Loucy (cell line): ENCODE measurements at regions not wholly inside any gene's neighbourhood (a gene's known extent, or its start where the extent isn't known, plus 50 kb on each side); places are given as distances from the start of the nearest gene placed in this dataset.

Source experiments
- H2AFZ ChIP-seq: fragments of 200-600 bp; sonication (generic); 2 replicates; pipeline ENCODE4 v1.6.0; 2016; ENCODE audit warnings: antibody characterized with exemption, mild to moderate bottlenecking, low read length, moderate library complexity
- H3F3A ChIP-seq: fragments of 200-600 bp; 2 replicates; pipeline ENCODE4 v1.6.0; 2016; ENCODE audit warnings: antibody characterized with exemption, low read depth, mild to moderate bottlenecking
- H3K27me3 ChIP-seq: fragments of 200-600 bp; sonication (generic); 2 replicates; pipeline ENCODE4 v1.6.1; 2014; ENCODE audit warnings: low read length, mild to moderate bottlenecking; ENCODE audit not compliant: insufficient read depth, poor library complexity, severe bottlenecking
- H3K36me3 ChIP-seq: fragments of 200-600 bp; sonication (generic); 2 replicates; pipeline ENCODE4 v1.6.1; 2016; ENCODE audit warnings: low read length; ENCODE audit not compliant: insufficient read depth
- H3K4me1 ChIP-seq: fragments of 200-600 bp; sonication (generic); 2 replicates; pipeline ENCODE4 v1.5.1; 2014; ENCODE audit warnings: low read length, mild to moderate bottlenecking; ENCODE audit not compliant: insufficient read depth, poor library complexity, severe bottlenecking
- H3K4me2 ChIP-seq: fragments of 200-600 bp; sonication (generic); 2 replicates; pipeline ENCODE4 v1.6.0; 2014; ENCODE audit warnings: antibody characterized with exemption, low read length, low read depth, mild to moderate bottlenecking; ENCODE audit not compliant: poor library complexity, severe bottlenecking
- H3K4me3 ChIP-seq: fragments of 200-600 bp; sonication (generic); 2 replicates; pipeline ENCODE4 v1.5.1; 2014; ENCODE audit warnings: low read length, mild to moderate bottlenecking, mixed read lengths; ENCODE audit not compliant: poor library complexity, severe bottlenecking
- H3K79me2 ChIP-seq: fragments of 200-600 bp; sonication (generic); 2 replicates; pipeline ENCODE4 v1.6.1; 2014; ENCODE audit warnings: low read length; ENCODE audit not compliant: insufficient read depth
- H3K9ac ChIP-seq: fragments of 200-600 bp; sonication (generic); 2 replicates; pipeline ENCODE4 v1.6.0; 2014; ENCODE audit warnings: mild to moderate bottlenecking, low read depth, low read length, moderate library complexity; ENCODE audit not compliant: poor library complexity, severe bottlenecking
- H3K9me2 ChIP-seq: fragments of 200-600 bp; sonication (generic); replicated peaks from 2 replicates; pipeline ENCODE4 v1.6.1; 2016; ENCODE audit warnings: low read depth, low read length, mixed read lengths
- H3K9me3 ChIP-seq: fragments of 200-600 bp; sonication (generic); 2 replicates; pipeline ENCODE4 v1.6.1; 2014; ENCODE audit warnings: mild to moderate bottlenecking, antibody characterized with exemption, low read length, low read depth; ENCODE audit not compliant: insufficient read depth
- H4K20me1 ChIP-seq: fragments of 200-600 bp; sonication (generic); 2 replicates; pipeline ENCODE4 v1.6.0; 2014; ENCODE audit warnings: antibody characterized with exemption, low read length, mild to moderate bottlenecking; ENCODE audit not compliant: insufficient read depth, poor library complexity, severe bottlenecking
- CTCF ChIP-seq: fragments of 200-600 bp; sonication (generic); conservative IDR thresholded peaks from 2 replicates; pipeline ENCODE4 v1.5.1; 2014; ENCODE audit warnings: mild to moderate bottlenecking, antibody characterized with exemption, low read length
- EZH2phosphoT487 ChIP-seq: fragments of 200-600 bp; IDR thresholded peaks from 2 replicates; pipeline ENCODE4 v1.6.1; 2018; ENCODE audit warnings: antibody characterized with exemption, mild to moderate bottlenecking, moderate library complexity, borderline replicate concordance

GRCh38 chr5:3893527-3893926 lies 297.9 kb downstream of the IRX1 start:
- Histone ChIP-seq H3K4me2 (no peak overlapping the region), H3F3A (no peaks in the 10 kb centered on the region), H3K27me3 (no peaks in the 10 kb centered on the region), H3K36me3 (no peaks in the 10 kb centered on the region), H3K4me3 (no peak overlapping the region), H3K9me2 (no peaks in the 10 kb centered on the region), H3K79me2 (no peaks in the 10 kb centered on the region), H3K9me3 (no peaks in the 10 kb centered on the region; the same call in 1 of the 2 replicates), H2AFZ (no peak overlapping the region), H4K20me1 (no peaks in the 10 kb centered on the region), H3K9ac (no peak overlapping the region), H3K4me1 (peaks cover 34% of the 10 kb centered on the region)
- no peak for TF ChIP-seq CTCF
- no peak for TF ChIP-seq EZH2phosphoT487

GRCh38 chr5:3893975-3894374 lies 298.3 kb downstream of the IRX1 start:
- Histone ChIP-seq H3K9me3 (no peaks in the 10 kb centered on the region; the same call in 1 of the 2 replicates), H2AFZ (no peak overlapping the region), H3K4me3 (no peak overlapping the region), H3K9ac (no peak overlapping the region), H3K9me2 (no peaks in the 10 kb centered on the region), H3K79me2 (no peaks in the 10 kb centered on the region), H3F3A (no peaks in the 10 kb centered on the region), H3K36me3 (no peaks in the 10 kb centered on the region), H4K20me1 (no peaks in the 10 kb centered on the region), H3K27me3 (no peaks in the 10 kb centered on the region), H3K4me1 (peaks cover 30% of the 10 kb centered on the region), H3K4me2 (no peak overlapping the region)
- TF ChIP-seq CTCF (no peak), EZH2phosphoT487 (no peak)

GRCh38 chr5:3896098-3896497 lies 300.5 kb downstream of the IRX1 start:
- Histone ChIP-seq H3K27me3 (no peaks in the 10 kb centered on the region), H2AFZ (no peak overlapping the region), H3K9me3 (no peaks in the 10 kb centered on the region; the same call in 1 of the 2 replicates), H3K36me3 (no peaks in the 10 kb centered on the region), H3K4me1 (peaks cover 8% of the 10 kb centered on the region), H3K9me2 (no peaks in the 10 kb centered on the region), H4K20me1 (no peaks in the 10 kb centered on the region), H3K4me3 (no peak overlapping the region), H3F3A (no peaks in the 10 kb centered on the region), H3K9ac (no peak overlapping the region), H3K79me2 (no peaks in the 10 kb centered on the region), H3K4me2 (no peak overlapping the region)
- no peak for TF ChIP-seq EZH2phosphoT487

- no peaks in the 10 kb centered on the region for H3K4me1 ChIP-seq
- H3K36me3 ChIP-seq = no peaks in the 10 kb centered on the region
- no peaks in the 10 kb centered on the region for H3F3A ChIP-seq
- H3K4me3 ChIP-seq = no peak overlapping the region
- TF ChIP-seq CTCF = no peak
- H2AFZ ChIP-seq = no peak overlapping the region
- no peaks in the 10 kb centered on the region for H3K79me2 ChIP-seq
- H3K9ac ChIP-seq = no peak overlapping the region
- H3K9me2 ChIP-seq = no peaks in the 10 kb centered on the region
- no peaks in the 10 kb centered on the region for H4K20me1 ChIP-seq
- no peaks in the 10 kb centered on the region for H3K27me3 ChIP-seq
- no peaks in the 10 kb centered on the region; the same call in 1 of the 2 replicates for H3K9me3 ChIP-seq
- no peak overlapping the region for H3K4me2 ChIP-seq
Measured at GRCh38 chr5:3899093-3899492, 303.5 kb downstream of the IRX1 start.
